Brain microvascular endothelial cell (primary cell): ENCODE measurements at regions not wholly inside any gene's neighbourhood (a gene's known extent, or its start where the extent isn't known, plus 50 kb on each side); places are given as distances from the start of the nearest gene placed in this dataset.
"Not testable (repeated sequence)": the region's sequence is repeated elsewhere in the genome, so short reads cannot be mapped to it uniquely, and the experiment has no call there.

ENCODE experiments used
- DNase-seq: peaks from one replicate; pipeline ENCODE4 v3.0.0-alpha.2; 2020
- H3K27ac ChIP-seq: fragments of 250-450 bp; sonication (Bioruptor Pico); 2 replicates; pipeline ENCODE4 v1.5.1; 2020; ENCODE audit warnings: mild to moderate bottlenecking, moderate library complexity
- H3K27me3 ChIP-seq: fragments of 250-450 bp; sonication (Bioruptor Pico); replicated peaks from 2 replicates; pipeline ENCODE4 v1.5.1; 2020; ENCODE audit warnings: mild to moderate bottlenecking
- H3K36me3 ChIP-seq: fragments of 250-450 bp; sonication (Bioruptor Pico); replicated peaks from 2 replicates; pipeline ENCODE4 v1.5.1; 2020; ENCODE audit warnings: mild to moderate bottlenecking
- H3K4me3 ChIP-seq: 2 replicates; pipeline ENCODE4 v1.5.1; 2011; ENCODE audit warnings: low read depth, mild to moderate bottlenecking, control low read depth, low read length, moderate library complexity
- in situ Hi-C: cut with HindIII; loops from 2 replicates; pipeline ENCODE4 v1.10.0; 2017; ENCODE audit warnings: low sequenced_read_pairs, low pct_ligation_motif_present
- TF ChIP-seq, protein P1 (sequence below): IDR thresholded peaks from 2 replicates; pipeline ENCODE4 v1.5.1; 2011; ENCODE audit warnings: low read depth, mild to moderate bottlenecking, moderate library complexity, low read length, control low read depth, inconsistent platforms; ENCODE audit errors: missing control alignments

DNA sequence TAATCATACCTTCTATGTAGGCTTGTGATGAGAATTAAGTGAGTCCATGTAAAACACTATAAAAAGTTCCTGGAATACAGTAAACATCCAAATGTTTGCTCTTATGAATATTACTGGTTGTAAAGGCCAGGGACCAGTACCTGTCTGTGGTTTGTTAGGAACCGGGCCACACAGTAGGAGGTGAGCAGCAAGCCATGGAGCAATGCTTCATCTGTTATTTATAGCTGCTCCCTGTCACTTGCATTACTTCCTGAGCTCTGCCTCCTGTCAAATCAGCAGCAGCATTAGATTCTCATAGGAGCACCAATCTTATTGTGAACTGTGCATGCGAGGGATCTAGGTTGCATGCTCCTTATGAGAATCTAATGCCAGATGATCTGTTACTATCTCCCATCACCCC lies 662.0 kb upstream of the ANKRD30A start:
- Histone ChIP-seq H3K4me3 (no peak overlapping the region), H3K27ac (no peak overlapping the region), H3K27me3 (no peaks in the 10 kb centered on the region), H3K36me3 (no peaks in the 10 kb centered on the region)
- in situ Hi-C loops = no loop called here
- TF ChIP-seq, protein P1, sequence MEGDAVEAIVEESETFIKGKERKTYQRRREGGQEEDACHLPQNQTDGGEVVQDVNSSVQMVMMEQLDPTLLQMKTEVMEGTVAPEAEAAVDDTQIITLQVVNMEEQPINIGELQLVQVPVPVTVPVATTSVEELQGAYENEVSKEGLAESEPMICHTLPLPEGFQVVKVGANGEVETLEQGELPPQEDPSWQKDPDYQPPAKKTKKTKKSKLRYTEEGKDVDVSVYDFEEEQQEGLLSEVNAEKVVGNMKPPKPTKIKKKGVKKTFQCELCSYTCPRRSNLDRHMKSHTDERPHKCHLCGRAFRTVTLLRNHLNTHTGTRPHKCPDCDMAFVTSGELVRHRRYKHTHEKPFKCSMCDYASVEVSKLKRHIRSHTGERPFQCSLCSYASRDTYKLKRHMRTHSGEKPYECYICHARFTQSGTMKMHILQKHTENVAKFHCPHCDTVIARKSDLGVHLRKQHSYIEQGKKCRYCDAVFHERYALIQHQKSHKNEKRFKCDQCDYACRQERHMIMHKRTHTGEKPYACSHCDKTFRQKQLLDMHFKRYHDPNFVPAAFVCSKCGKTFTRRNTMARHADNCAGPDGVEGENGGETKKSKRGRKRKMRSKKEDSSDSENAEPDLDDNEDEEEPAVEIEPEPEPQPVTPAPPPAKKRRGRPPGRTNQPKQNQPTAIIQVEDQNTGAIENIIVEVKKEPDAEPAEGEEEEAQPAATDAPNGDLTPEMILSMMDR = no peak
- DNase-seq = no peak

DNA sequence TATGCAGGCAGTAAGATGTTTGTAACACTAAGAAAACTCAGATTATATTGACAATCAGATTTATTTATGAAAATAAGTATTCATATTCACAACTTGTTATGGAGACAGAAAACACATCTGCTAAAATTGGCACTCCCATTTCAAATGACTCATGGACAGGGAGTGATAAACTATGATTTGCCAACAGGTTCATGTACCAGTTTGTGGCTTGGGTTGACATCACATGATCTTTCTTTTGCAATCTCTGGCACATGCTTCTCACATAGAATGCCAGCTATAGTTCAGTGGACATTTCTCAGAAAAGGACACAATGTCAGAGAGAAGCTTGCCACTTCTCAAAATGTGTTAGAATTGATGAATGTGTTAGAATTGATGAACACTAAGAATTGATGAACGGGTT lies 663.2 kb upstream of the ANKRD30A start:
- DNase-seq = no peak
- TF ChIP-seq, protein P1 = no peak
- Histone ChIP-seq H3K4me3 (no peak overlapping the region), H3K27ac (no peak overlapping the region), H3K36me3 (no peaks in the 10 kb centered on the region), H3K27me3 (no peaks in the 10 kb centered on the region)
- in situ Hi-C loops = no loop called here

DNA sequence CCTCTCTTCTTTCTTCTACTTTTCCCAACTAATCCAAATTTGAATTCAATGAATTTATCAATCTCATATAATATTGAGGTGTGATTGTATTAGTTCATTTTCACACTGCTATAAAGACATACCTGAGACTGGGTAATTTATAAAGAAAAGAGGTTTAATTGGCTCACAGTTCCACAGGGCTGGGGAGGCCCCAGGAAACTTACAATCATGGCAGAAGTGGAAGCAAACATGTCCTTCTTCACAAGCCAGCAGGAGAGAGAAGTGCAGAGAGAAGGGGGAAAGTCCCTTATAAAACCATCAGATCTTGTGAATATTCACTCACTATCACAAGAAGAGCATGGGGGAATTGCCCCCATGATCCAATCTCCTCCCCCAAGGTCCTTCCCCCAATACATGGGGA lies 667.0 kb upstream of the ANKRD30A start:
- H3K4me3 ChIP-seq, in situ Hi-C loops, DNase-seq, H3K27me3 ChIP-seq, H3K36me3 ChIP-seq, H3K27ac ChIP-seq: not testable (repeated sequence)

DNA sequence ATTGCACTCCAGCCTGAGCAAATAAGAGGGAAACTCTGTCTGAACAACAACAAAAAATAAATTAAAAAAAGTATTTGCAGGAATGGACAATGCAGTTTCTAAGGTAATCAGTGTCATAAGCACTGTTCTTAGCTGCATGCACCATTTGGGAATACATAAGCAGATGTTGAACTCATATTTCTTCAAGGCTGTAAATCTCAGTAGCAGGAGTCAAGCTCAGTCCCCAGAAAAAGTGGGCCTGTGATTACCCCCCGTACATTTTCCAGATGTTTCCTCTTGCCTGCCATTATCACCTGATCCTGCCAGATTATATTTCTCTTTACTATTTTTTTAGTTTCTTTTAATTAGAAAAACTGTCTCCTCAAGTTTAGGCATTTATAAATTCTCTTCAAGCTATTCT lies 667.6 kb upstream of the ANKRD30A start:
- TF ChIP-seq, protein P1 = no peak
- no peaks in the 10 kb centered on the region for H3K27me3 ChIP-seq
- no peak for DNase-seq
- in situ Hi-C loops = no loop called here
- H3K36me3 ChIP-seq = no peaks in the 10 kb centered on the region
- no peak overlapping the region for H3K27ac ChIP-seq
- H3K4me3 ChIP-seq = no peak overlapping the region

DNA sequence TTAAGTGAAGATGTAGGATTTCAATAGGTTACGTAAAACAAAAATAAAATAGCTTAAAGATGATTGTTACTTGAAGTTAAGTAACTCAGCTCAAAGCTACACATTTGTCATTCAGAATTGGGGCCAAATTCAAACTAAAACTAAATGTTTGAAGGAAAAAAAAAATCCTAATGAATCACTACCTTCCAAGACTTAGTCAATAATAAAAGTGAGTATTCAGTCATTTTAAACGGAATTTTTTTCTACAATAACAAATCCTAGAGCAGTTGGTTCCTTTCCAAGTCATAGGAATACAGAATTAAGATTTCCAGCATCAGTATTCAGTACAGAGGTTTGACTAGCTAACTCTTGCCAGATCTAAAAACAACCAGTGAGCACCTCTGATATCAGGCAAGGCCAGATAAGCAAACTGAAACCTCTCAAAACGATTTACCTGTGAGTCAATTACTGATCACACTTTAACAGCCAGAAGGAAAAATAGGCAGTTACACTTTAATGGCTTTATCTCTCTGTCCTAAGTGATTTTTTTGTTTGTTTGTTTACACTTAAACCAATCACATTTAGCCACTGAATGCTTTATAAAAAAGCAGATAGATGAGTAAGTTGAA lies 669.8 kb upstream of the ANKRD30A start:
- Histone ChIP-seq H3K27ac (no peak overlapping the region), H3K36me3 (no peaks in the 10 kb centered on the region), H3K4me3 (no peak overlapping the region), H3K27me3 (no peaks in the 10 kb centered on the region)
- in situ Hi-C loops = no loop called here
- DNase-seq = no peak
- TF ChIP-seq, protein P1 = no peak

DNA sequence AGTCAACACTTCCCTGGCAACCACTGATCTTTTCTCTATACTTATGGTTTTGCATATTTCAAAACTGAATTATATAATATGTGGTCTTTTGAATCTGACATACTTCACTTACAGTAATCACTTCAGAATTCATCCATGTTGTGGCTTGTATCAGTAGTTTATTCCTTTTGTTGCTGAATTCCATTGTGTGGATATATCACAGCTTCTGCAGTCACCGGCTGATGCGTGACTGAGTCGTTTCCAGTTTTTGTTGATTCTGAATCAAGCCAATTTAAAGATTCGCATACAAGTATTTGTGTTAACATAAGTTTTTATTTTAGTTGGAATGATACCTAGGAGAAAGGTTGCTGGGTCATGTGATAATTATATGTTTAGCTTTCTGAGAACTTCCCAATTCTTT lies 672.5 kb upstream of the ANKRD30A start:
- H3K27ac ChIP-seq = no peak overlapping the region
- TF ChIP-seq, protein P1 = no peak

More for the DNA sequence above, 672.5 kb upstream of the ANKRD30A start:
- H3K27me3 ChIP-seq = no peaks in the 10 kb centered on the region
- H3K4me3 ChIP-seq = no peak overlapping the region
- no peaks in the 10 kb centered on the region for H3K36me3 ChIP-seq
- DNase-seq = no peak
- in situ Hi-C loops = no loop called here
